ENCODE measurements at regions not wholly inside any gene's neighbourhood (a gene's known extent, or its start where the extent isn't known, plus 50 kb on each side); places are given as distances from the start of the nearest gene placed in this dataset.
A peak's percentile ranks its signal among the peaks of the same experiment; 100 is the strongest.

GRCh38 chr13:32850316-32851052 lies 165.7 kb upstream of the KL start:
- no peak for TF ChIP-seq CTCF (IDR thresholded peaks at IDR 0.05; ENCODE audit: low read depth, low read length, missing control alignments)
- no peak overlapping the region for H3K4me3 ChIP-seq (replicated peaks; ENCODE audit: low read depth, low read length)
- peak; percentile 33 for DNase-seq (ENCODE audit: extremely low read depth, low read depth)

DNA sequence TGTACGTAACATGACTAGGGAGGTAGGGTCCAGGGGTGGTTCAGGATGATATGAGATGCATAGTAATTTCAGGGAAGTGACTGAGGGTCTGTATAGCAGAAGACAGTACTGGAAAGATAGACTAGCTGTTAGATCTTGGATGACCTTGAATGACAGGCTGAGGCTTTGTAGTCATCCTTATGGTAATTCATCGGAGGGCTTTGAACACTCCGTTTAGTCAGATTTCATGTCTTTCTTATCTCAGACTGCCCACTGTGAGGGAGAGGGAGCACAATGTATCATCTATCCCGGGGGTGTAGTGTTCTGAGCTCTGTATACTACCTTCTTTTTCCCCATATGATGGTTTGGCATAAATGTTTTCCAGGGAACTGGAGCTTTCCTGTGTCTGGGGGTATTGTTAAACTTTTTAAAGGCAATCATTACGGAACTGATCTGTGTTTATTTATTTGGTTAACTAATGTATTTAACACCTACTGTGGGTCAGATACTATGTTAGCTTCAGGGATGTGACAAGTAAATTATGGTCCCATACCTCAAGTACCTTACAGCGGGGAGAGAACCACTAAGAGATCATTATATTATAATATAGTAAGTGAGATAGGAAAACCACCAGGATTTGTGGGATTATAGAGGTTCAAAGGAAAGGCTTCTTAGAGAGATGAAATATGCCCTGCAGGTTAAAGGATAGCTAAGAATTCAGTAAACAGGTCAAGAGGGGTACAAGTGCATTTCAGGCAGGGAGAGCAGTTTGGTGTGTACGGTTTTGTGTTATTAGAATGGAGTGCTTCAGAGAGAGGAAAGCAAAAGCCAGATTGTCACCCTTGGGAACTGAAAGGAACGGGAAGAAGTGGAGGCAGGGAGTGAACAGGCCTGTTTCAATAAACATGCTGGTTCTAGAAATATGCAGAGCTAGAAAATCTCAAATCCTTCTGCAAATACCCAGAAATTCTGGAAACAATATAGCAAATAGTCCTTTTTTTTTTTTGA lies 164.8 kb upstream of the KL start:
- DNase-seq (ENCODE audit: extremely low read depth, low read depth), result no peak
- H3K4me3 ChIP-seq (replicated peaks; ENCODE audit: low read depth, low read length), result no peak overlapping the region
- TF ChIP-seq CTCF (IDR thresholded peaks at IDR 0.05; ENCODE audit: low read depth, low read length, missing control alignments), result no peak

- no peak for DNase-seq (ENCODE audit: extremely low read depth, low read depth)
- no peak overlapping the region for H3K4me3 ChIP-seq (replicated peaks; ENCODE audit: low read depth, low read length)
- no peak for TF ChIP-seq CTCF (IDR thresholded peaks at IDR 0.05; ENCODE audit: low read depth, low read length, missing control alignments)
These were observed 163.7 kb upstream of the KL start for GRCh38 chr13:32852526-32852925.

DNA sequence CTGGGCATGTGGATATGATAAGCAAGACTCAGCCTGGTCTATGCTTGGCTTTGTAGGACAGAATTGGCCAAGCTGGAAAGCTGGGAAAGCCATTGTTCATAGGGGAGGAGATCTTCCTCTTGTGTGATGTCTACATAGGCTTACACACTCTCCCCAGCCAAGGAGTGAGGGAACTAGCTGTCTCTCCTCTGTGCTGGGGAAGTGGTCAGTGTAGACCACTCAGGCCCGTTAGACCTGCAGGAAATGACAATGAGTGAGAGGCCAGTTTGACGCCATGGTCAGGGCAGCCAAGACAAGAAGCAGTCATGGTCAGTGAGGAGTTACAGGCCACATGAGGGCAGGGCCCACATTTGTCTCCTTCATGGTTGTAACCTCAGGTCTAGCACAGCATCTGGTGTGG lies 159.1 kb upstream of the KL start:
- no peak for TF ChIP-seq CTCF (IDR thresholded peaks at IDR 0.05; ENCODE audit: low read depth, low read length, missing control alignments)
- no peak overlapping the region for H3K4me3 ChIP-seq (replicated peaks; ENCODE audit: low read depth, low read length)
- no peak for DNase-seq (ENCODE audit: extremely low read depth, low read depth)

DNA sequence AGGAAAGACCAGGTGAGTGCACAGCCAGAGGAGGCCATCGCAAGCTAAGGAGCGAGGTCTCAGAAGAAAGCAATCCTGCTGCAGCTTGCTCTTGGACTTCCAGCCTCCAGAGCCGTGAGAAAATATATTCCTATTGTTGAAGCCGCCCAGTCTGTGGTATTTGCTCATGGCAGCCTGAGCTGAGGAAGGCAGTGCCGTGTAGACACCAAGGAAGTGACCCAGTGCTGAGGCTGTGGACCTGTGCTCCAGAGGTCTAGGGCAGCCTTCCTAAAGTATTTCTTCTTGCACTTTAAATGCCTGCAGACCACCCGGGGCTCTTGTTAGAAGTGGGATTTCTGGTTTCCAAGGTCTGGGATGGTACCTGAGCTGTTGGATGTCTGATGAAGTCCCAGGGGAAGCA lies 158.5 kb upstream of the KL start:
- H3K4me3 ChIP-seq (replicated peaks; ENCODE audit: low read depth, low read length), result no peak overlapping the region
- DNase-seq (ENCODE audit: extremely low read depth, low read depth), result no peak
- no peak for TF ChIP-seq CTCF (IDR thresholded peaks at IDR 0.05; ENCODE audit: low read depth, low read length, missing control alignments)

GRCh38 chr13:32859707-32860292 lies 156.4 kb upstream of the KL start:
- DNase-seq (ENCODE audit: extremely low read depth, low read depth), result no peak
- TF ChIP-seq CTCF (IDR thresholded peaks at IDR 0.05; ENCODE audit: low read depth, low read length, missing control alignments), result no peak

More at GRCh38 chr13:32859707-32860292, 156.4 kb upstream of the KL start:
- H3K4me3 ChIP-seq (replicated peaks; ENCODE audit: low read depth, low read length), result no peak overlapping the region
